Left cardiac atrium (tissue), 4 donors: ENCODE measurements at regions not wholly inside any gene's neighbourhood (a gene's known extent, or its start where the extent isn't known, plus 50 kb on each side); places are given as distances from the start of the nearest gene placed in this dataset.
A peak's percentile ranks its signal among the peaks of the same experiment; 100 is the strongest.
"Not testable (repeated sequence)": the region's sequence is repeated elsewhere in the genome, so short reads cannot be mapped to it uniquely, and the experiment has no call there.

Source experiments
- ATAC-seq, 2 donors: fragments of 200-7000 bp; cut with Tn5 transposase; one replicate each; pipeline ENCODE4 v1.9.1; 2020; ENCODE audit warnings: mild to moderate bottlenecking in 2 of 2, moderate library complexity in 2 of 2
- DNase-seq: peaks from one replicate; pipeline ENCODE4 v3.0.0-alpha.2; 2020
- intact Hi-C, 2 donors: fragments of 100-400 bp; cut with DNase I; formaldehyde crosslinking; loops; one replicate each; pipeline versions ENCODE4 v1.14.1 to v1.15.1; 2022 to 2023
- donor health status: DM: no; HTN: yes; CAD: no.
- donor health status: DM: no; HTN: yes; CAD: no; lungs with severe emphysema.
- donor health status: DM: yes; HTN: yes; CAD: no.
- donor health status: Dilated cardiomyopathy.

DNA sequence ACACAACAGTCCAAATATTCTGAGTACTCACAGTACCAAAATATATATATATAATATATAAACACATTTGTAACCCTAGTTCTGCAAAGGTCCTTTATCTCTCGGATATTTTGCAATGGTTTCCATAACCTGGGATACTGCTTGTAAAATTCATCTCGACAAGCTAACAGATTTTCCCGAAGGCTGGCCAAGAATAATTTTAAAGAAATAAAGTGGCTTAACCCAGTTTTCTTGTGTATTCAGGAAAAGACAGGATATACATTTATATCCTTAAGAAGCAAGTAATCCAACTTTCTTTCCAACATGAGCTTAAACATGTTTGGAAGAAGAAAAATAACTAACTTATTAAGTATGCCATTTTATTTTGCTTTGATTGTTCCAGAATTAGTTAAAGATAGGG, 348.7 kb upstream of the RUNX1 start:
- no peak for ATAC-seq
- intact Hi-C loops, result no loop called here

DNA sequence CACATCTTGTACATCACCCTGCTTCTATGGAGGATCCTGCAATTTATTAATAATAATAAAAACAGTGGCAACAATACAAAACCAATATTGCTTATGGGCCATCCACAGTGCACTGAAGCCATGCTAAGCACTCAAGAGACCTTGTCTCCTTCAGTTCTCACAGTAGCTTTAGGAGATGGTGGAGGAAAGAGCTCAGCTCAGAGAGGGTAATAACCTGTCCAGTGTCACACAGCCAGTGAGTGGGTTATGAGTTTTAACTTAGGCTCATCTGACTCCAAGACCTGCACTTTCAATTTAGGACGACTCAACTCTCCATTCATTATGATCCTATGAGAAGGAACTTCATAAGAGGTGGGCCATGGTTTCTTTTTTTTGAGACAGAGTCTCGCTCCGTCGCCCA, 347.6 kb upstream of the RUNX1 start:
- no peak for ATAC-seq
- no peak for DNase-seq
- intact Hi-C loops, result no loop called here

More for the DNA sequence above, 348.7 kb upstream of the RUNX1 start:
- DNase-seq, result no peak

GRCh38 chr21:35395728-35396127, 346.6 kb upstream of the RUNX1 start:
- ATAC-seq (peak in 1 of 2 donors; percentile 71), DNase-seq (no peak)
- intact Hi-C loops, result no loop called here

- ATAC-seq (no peak), DNase-seq (no peak)
- intact Hi-C loops, result no loop called here
These were observed 345.7 kb upstream of the RUNX1 start for GRCh38 chr21:35394634-35395369.

GRCh38 chr21:35394049-35394448, 344.9 kb upstream of the RUNX1 start:
- intact Hi-C loops, result no loop called here
- DNase-seq (no peak), ATAC-seq (no peak)

DNA sequence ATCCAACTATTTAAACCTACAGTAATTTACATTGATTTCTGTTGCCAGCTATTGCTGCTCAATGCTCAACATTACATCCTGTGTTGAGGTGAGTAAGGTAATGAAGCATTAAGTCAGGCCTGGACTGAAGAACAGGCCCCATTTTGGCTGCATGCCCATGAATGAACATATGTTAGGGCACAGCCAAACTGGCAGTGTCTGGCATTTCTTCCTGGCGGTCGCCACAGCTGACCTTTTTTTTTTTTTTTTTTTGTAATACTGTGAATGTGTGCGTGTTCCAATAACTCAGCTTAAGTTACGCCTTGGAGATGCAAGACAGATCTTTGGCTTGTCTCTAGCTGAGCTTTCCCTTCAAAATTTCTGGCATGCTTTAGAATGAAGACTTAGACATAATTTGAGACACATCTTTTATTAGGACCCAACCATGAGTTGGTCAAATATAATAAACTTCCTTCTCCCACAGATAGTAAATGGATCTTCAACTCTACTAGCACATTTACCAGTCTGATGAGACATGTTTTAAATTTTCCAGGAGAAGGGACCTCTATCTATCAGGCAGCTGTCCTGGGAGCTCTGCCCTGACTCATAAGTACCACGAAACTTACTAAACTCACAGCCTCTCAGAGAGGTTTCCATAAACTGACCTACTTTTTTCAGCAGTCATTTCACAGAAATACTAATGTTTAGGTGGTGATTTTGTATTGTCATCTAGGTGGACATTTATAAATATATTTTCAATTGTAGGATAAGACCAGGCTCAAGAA, 341.1 kb upstream of the RUNX1 start:
- intact Hi-C loops, result no loop called here
- no peak for DNase-seq
- ATAC-seq, result peak; percentile 44 to 91

GRCh38 chr21:35386491-35387079, 337.5 kb upstream of the RUNX1 start:
- intact Hi-C loops, result no loop called here
- DNase-seq, result no peak
- ATAC-seq, result no peak

- intact Hi-C loops, result no loop called here
- ATAC-seq (peak in 1 of 2 donors; percentile 76), DNase-seq (no peak)
These were observed 335.3 kb upstream of the RUNX1 start for GRCh38 chr21:35384375-35384774.

DNA sequence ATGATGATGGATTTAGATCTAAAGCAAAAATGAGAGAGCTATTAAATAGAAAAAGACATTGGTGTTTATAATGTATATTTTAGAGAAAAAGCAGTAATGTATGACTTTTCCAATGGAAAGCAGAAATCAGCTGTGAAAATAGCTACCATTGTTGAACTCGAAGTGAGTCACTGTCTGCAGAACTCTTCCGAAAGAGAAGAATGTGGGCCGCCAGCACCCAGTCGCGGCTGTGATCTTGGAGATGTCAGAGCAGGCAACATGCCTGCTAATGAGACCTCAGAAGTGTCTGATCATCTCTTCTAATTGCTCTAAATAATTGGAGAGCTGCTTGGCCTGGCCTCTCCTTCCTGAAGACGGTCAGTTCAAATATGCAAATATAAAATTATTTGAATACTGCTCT, 333.6 kb upstream of the RUNX1 start:
- intact Hi-C loops, result no loop called here
- DNase-seq, result no peak
- no peak for ATAC-seq

DNA sequence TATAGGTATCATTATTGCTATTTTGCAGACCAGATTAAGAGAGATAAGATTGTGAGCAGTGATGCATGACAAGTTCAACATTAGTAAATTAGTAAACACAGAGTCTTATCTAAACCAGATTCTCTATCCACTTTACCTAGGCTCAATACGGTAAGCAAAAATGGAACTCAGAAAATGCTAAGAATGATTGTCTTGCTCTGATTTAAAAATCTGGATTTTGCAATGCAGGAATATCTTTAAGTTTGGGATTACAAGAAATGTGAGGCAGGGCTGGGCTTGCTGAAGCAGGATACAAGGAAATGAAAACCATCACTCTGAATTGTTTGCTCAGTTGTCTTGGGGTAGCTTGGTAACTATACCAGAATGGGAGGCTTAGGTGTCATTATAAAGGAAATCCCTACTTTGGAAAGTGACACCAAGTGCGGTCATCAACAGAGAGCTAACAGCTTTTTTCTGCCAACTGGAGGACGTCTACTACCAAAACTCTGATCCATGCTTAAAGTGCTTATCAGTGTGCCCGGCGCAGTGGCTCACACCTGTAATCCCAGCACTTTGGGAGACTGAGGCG, 332.7 kb upstream of the RUNX1 start:
- ATAC-seq, result no peak
- intact Hi-C loops, result no loop called here
- no peak for DNase-seq

GRCh38 chr21:35380304-35380703, 331.2 kb upstream of the RUNX1 start:
- intact Hi-C loops, DNase-seq, ATAC-seq: not testable (repeated sequence)

GRCh38 chr21:35378881-35379280, 329.8 kb upstream of the RUNX1 start:
- intact Hi-C loops, result loop anchor here in 1 of 2 donors (10.0 kb wide), 1 partner anchor 64 kb away; no protein-coding TSS in a partner anchor
- no peak for DNase-seq
- no peak for ATAC-seq

DNA sequence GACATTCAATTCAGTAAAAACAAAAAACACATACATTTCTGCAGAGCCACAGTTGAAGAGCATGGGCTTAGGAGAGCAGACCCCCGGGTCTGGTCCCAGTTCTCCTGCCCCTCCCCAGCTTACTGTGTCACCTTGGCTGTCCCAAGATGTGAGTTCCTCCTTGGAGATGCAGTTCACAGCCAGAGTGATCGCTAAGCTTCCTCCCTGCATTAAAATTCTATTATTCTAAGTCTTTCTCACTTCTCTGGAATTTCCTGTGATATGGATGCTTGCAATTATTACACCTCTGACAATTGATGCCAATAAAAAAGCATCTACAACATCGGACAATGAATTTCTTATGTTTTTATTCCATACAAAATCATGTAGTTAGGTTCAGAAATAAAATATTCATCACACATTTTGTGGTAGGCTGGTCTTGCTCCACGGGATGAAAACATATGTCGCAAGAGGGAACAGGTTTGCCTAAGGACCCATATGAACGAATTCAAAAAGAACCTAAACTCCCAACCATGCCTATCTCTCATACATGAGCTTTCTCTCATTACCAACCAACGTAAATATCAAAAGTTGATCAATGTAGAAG, 328.5 kb upstream of the RUNX1 start:
- DNase-seq, result no peak
- intact Hi-C loops, result loop anchor here in 1 of 2 donors (10.0 kb wide), 1 partner anchor 63 kb away; no protein-coding TSS in a partner anchor
- ATAC-seq, result no peak

- DNase-seq (no peak), ATAC-seq (no peak)
- intact Hi-C loops, result loop anchor here in 1 of 2 donors (10.0 kb wide), 1 partner anchor 62 kb away; no protein-coding TSS in a partner anchor
These were observed 327.5 kb upstream of the RUNX1 start for GRCh38 chr21:35376406-35377135.

DNA sequence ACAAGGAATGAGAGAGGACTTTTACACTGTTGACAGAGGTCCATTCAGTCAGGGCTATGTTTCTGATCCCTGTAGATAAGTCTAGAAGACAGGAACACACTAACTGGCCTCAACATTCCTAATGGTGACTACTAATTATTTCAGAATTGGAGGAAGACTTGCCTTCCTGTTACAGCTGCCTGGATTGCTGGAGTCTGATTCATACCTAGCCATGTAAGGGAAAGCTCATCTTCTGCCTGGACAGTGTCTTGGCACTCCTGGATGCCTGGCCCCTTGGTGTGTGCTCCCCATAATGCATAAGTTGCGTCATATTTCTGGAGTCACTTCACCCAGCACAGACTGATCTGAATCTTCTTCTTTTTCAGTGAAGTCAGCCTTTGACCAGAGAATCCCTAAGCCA, 326.0 kb upstream of the RUNX1 start:
- DNase-seq (no peak), ATAC-seq (peak in 1 of 2 donors; percentile 58)
- intact Hi-C loops, result loop anchor here in 1 of 2 donors (10.0 kb wide), 1 partner anchor 60 kb away; no protein-coding TSS in a partner anchor

DNA sequence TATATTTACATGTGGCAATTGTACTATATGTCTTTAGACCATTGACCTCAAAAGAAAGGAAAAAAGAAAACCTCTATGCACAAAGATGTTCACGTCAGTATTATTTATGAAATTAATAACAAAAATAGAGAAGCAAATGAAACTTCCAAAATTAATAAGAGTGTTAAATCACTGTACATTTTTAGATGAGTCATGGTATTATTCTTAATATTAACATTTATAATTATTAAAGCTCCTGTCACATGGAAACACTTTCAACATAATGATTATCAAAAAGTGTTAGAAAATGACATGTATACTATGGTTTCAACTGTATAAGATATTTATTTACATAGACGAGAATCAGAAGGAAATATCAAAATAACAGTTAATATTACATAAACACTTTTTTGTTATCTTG, 324.9 kb upstream of the RUNX1 start:
- DNase-seq (no peak), ATAC-seq (no peak)
- intact Hi-C loops, result loop anchor here in 1 of 2 donors (10.0 kb wide), 1 partner anchor 59 kb away; no protein-coding TSS in a partner anchor

DNA sequence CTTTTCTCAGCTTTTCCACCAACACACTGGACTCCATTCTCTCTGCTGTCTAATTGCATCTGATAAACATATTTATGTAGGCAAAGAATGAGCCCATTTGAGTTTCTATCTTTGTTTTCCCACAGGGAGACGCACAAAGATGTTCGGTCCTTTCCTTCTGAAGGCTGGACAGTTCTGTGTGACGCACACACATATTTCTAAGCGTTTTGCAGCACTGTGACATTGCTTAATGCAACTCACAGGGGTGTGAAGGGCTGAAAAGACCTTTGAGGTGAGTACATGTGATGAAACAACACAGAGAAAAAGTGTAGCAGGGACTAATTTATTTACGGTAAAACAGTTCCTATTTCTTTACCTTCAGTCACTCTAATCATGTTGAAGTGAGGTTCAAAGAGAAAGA, 323.1 kb upstream of the RUNX1 start:
- DNase-seq, result no peak
- no peak for ATAC-seq
- intact Hi-C loops, result loop anchor here in 1 of 2 donors (10.0 kb wide), 1 partner anchor 57 kb away; no protein-coding TSS in a partner anchor

DNA sequence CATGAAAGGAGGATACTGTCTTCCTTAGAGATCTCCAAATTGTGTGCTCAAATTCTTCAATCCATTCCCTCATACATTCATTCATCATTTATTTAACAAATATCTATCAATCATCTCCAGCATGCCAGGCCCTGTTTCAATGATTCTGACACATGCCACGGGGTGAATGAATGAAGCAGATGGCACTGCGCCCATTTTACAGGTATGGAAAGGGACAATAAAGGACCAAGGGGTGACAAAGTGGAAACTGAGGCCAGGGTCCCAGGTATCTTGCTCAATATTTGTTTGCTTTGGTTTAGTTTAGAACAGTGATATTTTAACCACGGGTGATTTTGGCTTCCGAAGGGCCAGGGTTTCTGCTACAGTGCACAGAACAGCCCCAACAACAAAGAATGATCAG, 321.6 kb upstream of the RUNX1 start:
- no peak for DNase-seq
- no peak for ATAC-seq
- intact Hi-C loops, result loop anchor here in 1 of 2 donors (10.0 kb wide), 1 partner anchor 56 kb away; no protein-coding TSS in a partner anchor
